GM23338 (cell line): ENCODE measurements at regions not wholly inside any gene's neighbourhood (a gene's known extent, or its start where the extent isn't known, plus 50 kb on each side); places are given as distances from the start of the nearest gene placed in this dataset.

Experiments used
- ATAC-seq: fragments of 200-7000 bp; cut with Tn5 transposase; 3 replicates; pipeline ENCODE4 v1.9.1; 2020
- DNase-seq: peaks from one replicate; pipeline ENCODE4 v3.0.0-alpha.2; 2015; ENCODE audit warnings: low spot score
- H2AFZ ChIP-seq: fragments of 200-600 bp; sonication (generic); 2 replicates; pipeline ENCODE4 v1.8.0; 2016; ENCODE audit warnings: antibody characterized with exemption, mild to moderate bottlenecking, moderate library complexity
- H3F3A ChIP-seq: fragments of 200-600 bp; sonication (generic); replicated peaks from 2 replicates; pipeline ENCODE4 v1.8.0; 2017; ENCODE audit warnings: antibody characterized with exemption, mixed run types, low read depth
- H3K27ac ChIP-seq: fragments of 200-600 bp; sonication (generic); 2 replicates; pipeline ENCODE4 v1.6.1; 2016; ENCODE audit warnings: low read depth
- H3K27me3 ChIP-seq: fragments of 200-600 bp; sonication (generic); 2 replicates; pipeline ENCODE4 v1.8.0; 2016; ENCODE audit warnings: mild to moderate bottlenecking, mixed run types, moderate library complexity; ENCODE audit not compliant: insufficient read depth
- H3K36me3 ChIP-seq: fragments of 200-600 bp; sonication (generic); 2 replicates; pipeline ENCODE4 v1.8.0; 2016; ENCODE audit warnings: mild to moderate bottlenecking; ENCODE audit not compliant: insufficient read depth
- H3K4me1 ChIP-seq: fragments of 200-600 bp; sonication (generic); 2 replicates; pipeline ENCODE4 v1.8.0; 2016; ENCODE audit warnings: mild to moderate bottlenecking, moderate library complexity; ENCODE audit not compliant: insufficient read depth
- H3K4me2 ChIP-seq: fragments of 200-600 bp; sonication (generic); 2 replicates; pipeline ENCODE4 v1.7.1; 2017; ENCODE audit warnings: mixed run types
- H3K4me3 ChIP-seq: fragments of 200-600 bp; sonication (generic); 2 replicates; pipeline ENCODE4 v1.6.1; 2016; ENCODE audit warnings: mixed run types
- H3K79me2 ChIP-seq: fragments of 200-600 bp; sonication (generic); replicated peaks from 2 replicates; pipeline ENCODE4 v1.8.0; 2017; ENCODE audit warnings: mild to moderate bottlenecking; ENCODE audit not compliant: insufficient read depth
- H3K9me2 ChIP-seq: fragments of 200-600 bp; sonication (generic); 2 replicates; pipeline ENCODE4 v1.8.0; 2017; ENCODE audit not compliant: insufficient read depth
- H4K20me1 ChIP-seq: fragments of 200-600 bp; sonication (generic); replicated peaks from 2 replicates; pipeline ENCODE4 v1.8.0; 2017; ENCODE audit warnings: mild to moderate bottlenecking; ENCODE audit not compliant: insufficient read depth
- H3K27ac Mint-ChIP-seq: 2 replicates; pipeline ENCODE4 v1.8.0; 2020; ENCODE audit warnings: inconsistent platforms, mild to moderate bottlenecking, moderate library complexity, mixed read lengths
- H3K27me3 Mint-ChIP-seq: 3 replicates; pipeline ENCODE4 v1.8.0; 2022; ENCODE audit warnings: low read depth, mild to moderate bottlenecking, moderate library complexity, mixed read lengths, inconsistent platforms; ENCODE audit not compliant: insufficient read depth, poor library complexity
- H3K36me3 Mint-ChIP-seq: 3 replicates; pipeline ENCODE4 v1.8.0; 2021; ENCODE audit warnings: low read depth, mild to moderate bottlenecking, inconsistent platforms, moderate library complexity, mixed read lengths
- H3K4me1 Mint-ChIP-seq: 3 replicates; pipeline ENCODE4 v1.8.0; 2020; ENCODE audit warnings: mild to moderate bottlenecking, inconsistent platforms, mixed read lengths
- H3K4me3 Mint-ChIP-seq: 3 replicates; pipeline ENCODE4 v1.8.0; 2021; ENCODE audit warnings: moderate library complexity, mild to moderate bottlenecking, inconsistent platforms, mixed read lengths
- H3K9me3 Mint-ChIP-seq: 3 replicates; pipeline ENCODE4 v1.8.0; 2020; ENCODE audit warnings: moderate library complexity, mild to moderate bottlenecking, inconsistent platforms, mixed read lengths
- NANOG ChIP-seq: IDR thresholded peaks from 2 replicates; pipeline ENCODE4 v1.6.1; 2016; ENCODE audit warnings: antibody characterized with exemption, borderline replicate concordance
- ZNF331 ChIP-seq: fragments of 250-450 bp; sonication (Bioruptor Pico); IDR thresholded peaks from 2 replicates; pipeline ENCODE4 v1.5.0; 2020; ENCODE audit warnings: low read depth, mild to moderate bottlenecking, moderate library complexity
- TF ChIP-seq, protein P1 (sequence below): fragments of 250-450 bp; sonication (Bioruptor Pico); IDR thresholded peaks from 2 replicates; pipeline ENCODE4 v1.5.0; 2020; ENCODE audit warnings: mild to moderate bottlenecking, moderate library complexity
- TF ChIP-seq, protein P2 (sequence below): IDR thresholded peaks from 2 replicates; pipeline ENCODE4 v1.6.1; 2016; ENCODE audit warnings: antibody characterized with exemption
- TF ChIP-seq, protein P3 (sequence below): IDR thresholded peaks from one replicate; pipeline ENCODE4 v1.6.1; 2018; ENCODE audit warnings: antibody characterized with exemption; ENCODE audit not compliant: unreplicated experiment

DNA sequence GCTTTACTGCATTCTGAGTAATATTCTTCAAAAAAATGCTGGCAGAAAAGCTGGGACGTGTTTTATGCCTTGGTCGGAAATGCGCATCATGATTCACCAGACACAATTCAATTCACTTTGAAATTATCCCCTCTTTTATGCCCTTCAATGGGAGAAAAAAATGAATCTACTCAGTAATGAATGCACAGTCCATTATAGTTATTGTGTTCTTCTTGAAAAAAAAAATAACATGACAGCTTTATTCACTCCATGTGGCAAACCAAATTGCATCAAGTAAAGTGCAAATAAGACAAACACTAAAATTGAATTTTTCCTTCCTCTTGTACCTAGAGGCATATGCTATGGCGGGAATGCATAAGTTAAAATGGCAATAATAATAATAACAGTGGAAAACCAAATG, 159.4 kb upstream of the IFNG-AS1 start (continued):
- TF ChIP-seq, protein P1, sequence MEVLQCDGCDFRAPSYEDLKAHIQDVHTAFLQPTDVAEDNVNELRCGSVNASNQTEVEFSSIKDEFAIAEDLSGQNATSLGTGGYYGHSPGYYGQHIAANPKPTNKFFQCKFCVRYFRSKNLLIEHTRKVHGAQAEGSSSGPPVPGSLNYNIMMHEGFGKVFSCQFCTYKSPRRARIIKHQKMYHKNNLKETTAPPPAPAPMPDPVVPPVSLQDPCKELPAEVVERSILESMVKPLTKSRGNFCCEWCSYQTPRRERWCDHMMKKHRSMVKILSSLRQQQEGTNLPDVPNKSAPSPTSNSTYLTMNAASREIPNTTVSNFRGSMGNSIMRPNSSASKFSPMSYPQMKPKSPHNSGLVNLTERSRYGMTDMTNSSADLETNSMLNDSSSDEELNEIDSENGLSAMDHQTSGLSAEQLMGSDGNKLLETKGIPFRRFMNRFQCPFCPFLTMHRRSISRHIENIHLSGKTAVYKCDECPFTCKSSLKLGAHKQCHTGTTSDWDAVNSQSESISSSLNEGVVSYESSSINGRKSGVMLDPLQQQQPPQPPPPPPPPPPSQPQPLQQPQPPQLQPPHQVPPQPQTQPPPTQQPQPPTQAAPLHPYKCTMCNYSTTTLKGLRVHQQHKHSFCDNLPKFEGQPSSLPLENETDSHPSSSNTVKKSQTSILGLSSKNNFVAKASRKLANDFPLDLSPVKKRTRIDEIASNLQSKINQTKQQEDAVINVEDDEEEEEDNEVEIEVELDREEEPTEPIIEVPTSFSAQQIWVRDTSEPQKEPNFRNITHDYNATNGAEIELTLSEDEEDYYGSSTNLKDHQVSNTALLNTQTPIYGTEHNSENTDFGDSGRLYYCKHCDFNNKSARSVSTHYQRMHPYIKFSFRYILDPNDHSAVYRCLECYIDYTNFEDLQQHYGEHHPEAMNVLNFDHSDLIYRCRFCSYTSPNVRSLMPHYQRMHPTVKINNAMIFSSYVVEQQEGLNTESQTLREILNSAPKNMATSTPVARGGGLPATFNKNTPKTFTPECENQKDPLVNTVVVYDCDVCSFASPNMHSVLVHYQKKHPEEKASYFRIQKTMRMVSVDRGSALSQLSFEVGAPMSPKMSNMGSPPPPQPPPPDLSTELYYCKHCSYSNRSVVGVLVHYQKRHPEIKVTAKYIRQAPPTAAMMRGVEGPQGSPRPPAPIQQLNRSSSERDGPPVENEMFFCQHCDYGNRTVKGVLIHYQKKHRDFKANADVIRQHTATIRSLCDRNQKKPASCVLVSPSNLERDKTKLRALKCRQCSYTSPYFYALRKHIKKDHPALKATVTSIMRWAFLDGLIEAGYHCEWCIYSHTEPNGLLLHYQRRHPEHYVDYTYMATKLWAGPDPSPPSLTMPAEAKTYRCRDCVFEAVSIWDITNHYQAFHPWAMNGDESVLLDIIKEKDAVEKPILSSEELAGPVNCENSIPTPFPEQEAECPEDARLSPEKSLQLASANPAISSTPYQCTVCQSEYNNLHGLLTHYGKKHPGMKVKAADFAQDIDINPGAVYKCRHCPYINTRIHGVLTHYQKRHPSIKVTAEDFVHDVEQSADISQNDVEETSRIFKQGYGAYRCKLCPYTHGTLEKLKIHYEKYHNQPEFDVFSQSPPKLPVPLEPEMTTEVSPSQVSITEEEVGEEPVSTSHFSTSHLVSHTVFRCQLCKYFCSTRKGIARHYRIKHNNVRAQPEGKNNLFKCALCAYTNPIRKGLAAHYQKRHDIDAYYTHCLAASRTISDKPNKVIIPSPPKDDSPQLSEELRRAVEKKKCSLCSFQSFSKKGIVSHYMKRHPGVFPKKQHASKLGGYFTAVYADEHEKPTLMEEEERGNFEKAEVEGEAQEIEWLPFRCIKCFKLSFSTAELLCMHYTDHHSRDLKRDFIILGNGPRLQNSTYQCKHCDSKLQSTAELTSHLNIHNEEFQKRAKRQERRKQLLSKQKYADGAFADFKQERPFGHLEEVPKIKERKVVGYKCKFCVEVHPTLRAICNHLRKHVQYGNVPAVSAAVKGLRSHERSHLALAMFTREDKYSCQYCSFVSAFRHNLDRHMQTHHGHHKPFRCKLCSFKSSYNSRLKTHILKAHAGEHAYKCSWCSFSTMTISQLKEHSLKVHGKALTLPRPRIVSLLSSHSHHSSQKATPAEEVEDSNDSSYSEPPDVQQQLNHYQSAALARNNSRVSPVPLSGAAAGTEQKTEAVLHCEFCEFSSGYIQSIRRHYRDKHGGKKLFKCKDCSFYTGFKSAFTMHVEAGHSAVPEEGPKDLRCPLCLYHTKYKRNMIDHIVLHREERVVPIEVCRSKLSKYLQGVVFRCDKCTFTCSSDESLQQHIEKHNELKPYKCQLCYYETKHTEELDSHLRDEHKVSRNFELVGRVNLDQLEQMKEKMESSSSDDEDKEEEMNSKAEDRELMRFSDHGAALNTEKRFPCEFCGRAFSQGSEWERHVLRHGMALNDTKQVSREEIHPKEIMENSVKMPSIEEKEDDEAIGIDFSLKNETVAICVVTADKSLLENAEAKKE: no peak
- TF ChIP-seq NANOG: no peak
- TF ChIP-seq, protein P2, sequence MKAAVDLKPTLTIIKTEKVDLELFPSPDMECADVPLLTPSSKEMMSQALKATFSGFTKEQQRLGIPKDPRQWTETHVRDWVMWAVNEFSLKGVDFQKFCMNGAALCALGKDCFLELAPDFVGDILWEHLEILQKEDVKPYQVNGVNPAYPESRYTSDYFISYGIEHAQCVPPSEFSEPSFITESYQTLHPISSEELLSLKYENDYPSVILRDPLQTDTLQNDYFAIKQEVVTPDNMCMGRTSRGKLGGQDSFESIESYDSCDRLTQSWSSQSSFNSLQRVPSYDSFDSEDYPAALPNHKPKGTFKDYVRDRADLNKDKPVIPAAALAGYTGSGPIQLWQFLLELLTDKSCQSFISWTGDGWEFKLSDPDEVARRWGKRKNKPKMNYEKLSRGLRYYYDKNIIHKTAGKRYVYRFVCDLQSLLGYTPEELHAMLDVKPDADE: no peak
- TF ChIP-seq, protein P3, sequence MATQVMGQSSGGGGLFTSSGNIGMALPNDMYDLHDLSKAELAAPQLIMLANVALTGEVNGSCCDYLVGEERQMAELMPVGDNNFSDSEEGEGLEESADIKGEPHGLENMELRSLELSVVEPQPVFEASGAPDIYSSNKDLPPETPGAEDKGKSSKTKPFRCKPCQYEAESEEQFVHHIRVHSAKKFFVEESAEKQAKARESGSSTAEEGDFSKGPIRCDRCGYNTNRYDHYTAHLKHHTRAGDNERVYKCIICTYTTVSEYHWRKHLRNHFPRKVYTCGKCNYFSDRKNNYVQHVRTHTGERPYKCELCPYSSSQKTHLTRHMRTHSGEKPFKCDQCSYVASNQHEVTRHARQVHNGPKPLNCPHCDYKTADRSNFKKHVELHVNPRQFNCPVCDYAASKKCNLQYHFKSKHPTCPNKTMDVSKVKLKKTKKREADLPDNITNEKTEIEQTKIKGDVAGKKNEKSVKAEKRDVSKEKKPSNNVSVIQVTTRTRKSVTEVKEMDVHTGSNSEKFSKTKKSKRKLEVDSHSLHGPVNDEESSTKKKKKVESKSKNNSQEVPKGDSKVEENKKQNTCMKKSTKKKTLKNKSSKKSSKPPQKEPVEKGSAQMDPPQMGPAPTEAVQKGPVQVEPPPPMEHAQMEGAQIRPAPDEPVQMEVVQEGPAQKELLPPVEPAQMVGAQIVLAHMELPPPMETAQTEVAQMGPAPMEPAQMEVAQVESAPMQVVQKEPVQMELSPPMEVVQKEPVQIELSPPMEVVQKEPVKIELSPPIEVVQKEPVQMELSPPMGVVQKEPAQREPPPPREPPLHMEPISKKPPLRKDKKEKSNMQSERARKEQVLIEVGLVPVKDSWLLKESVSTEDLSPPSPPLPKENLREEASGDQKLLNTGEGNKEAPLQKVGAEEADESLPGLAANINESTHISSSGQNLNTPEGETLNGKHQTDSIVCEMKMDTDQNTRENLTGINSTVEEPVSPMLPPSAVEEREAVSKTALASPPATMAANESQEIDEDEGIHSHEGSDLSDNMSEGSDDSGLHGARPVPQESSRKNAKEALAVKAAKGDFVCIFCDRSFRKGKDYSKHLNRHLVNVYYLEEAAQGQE: no peak

DNA sequence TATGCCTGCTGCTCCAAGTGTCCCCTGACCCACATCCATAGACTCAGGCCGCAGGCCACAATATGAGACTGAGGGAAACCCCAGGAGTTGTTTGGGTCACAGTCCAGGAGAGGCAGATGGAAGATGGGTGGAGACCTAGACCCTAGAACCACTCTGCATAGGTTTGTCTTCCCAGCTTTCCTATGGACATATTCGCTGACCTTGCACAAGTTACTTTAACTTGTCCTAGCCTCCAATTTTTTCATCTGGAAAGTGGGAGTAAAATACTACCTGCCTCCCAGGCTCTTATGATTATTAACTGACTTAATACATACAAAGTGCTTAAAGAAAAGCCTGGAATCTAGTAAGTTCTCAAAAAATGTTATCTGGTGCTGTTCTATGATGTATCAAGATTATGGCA, 157.1 kb upstream of the IFNG-AS1 start:
- Histone ChIP-seq H3K9me2 (peaks cover 14% of the 10 kb centered on the region; the same call in 1 of the 2 replicates), H3K27ac (no peak overlapping the region), H3F3A (no peaks in the 10 kb centered on the region), H3K36me3 (no peaks in the 10 kb centered on the region), H2AFZ (no peak overlapping the region), H3K4me2 (no peak overlapping the region), H3K4me1 (no peaks in the 10 kb centered on the region), H3K4me3 (no peak overlapping the region), H3K79me2 (no peaks in the 10 kb centered on the region), H3K27me3 (no peaks in the 10 kb centered on the region), H4K20me1 (no peaks in the 10 kb centered on the region)
- peaks cover 3% of the 10 kb centered on the region; the same call in 2 of the 3 replicates for H3K9me3 Mint-ChIP-seq
- no peak overlapping the region for H3K4me3 Mint-ChIP-seq
- peaks cover 4% of the 10 kb centered on the region; the same call in 2 of the 3 replicates for H3K4me1 Mint-ChIP-seq
- peaks cover 1% of the 10 kb centered on the region for H3K27me3 Mint-ChIP-seq
- no peak overlapping the region for H3K27ac Mint-ChIP-seq
- H3K36me3 Mint-ChIP-seq: no peaks in the 10 kb centered on the region
- ATAC-seq (no peak), DNase-seq (no peak)
- no peak for TF ChIP-seq ZNF331 (CRISPR knock-in tag)
- TF ChIP-seq, protein P1: no peak
